ENCODE measurements at regions not wholly inside any gene's neighbourhood (a gene's known extent, or its start where the extent isn't known, plus 50 kb on each side); places are given as distances from the start of the nearest gene placed in this dataset.
"Not testable (repeated sequence)": the region's sequence is repeated elsewhere in the genome, so short reads cannot be mapped to it uniquely, and the experiment has no call there.

- TF ChIP-seq CTCF, POLR2A (IDR thresholded peaks at IDR 0.05): not testable (repeated sequence)
These were observed 149.5 kb downstream of the GLUD2 start for GRCh38 chrX:121196872-121197444.
